GM12891 (cell line): ENCODE measurements at regions not wholly inside any gene's neighbourhood (a gene's known extent, or its start where the extent isn't known, plus 50 kb on each side); places are given as distances from the start of the nearest gene placed in this dataset.

Experiments
- POLR2A ChIP-seq: IDR thresholded peaks from 2 replicates; pipeline ENCODE4 v1.6.1; 2011; ENCODE audit warnings: low read depth, low read length, control low read depth
- POLR2AphosphoS5 ChIP-seq: IDR thresholded peaks from 2 replicates; pipeline ENCODE4 v1.6.1; 2011; ENCODE audit warnings: low read depth, low read length, control low read depth

DNA sequence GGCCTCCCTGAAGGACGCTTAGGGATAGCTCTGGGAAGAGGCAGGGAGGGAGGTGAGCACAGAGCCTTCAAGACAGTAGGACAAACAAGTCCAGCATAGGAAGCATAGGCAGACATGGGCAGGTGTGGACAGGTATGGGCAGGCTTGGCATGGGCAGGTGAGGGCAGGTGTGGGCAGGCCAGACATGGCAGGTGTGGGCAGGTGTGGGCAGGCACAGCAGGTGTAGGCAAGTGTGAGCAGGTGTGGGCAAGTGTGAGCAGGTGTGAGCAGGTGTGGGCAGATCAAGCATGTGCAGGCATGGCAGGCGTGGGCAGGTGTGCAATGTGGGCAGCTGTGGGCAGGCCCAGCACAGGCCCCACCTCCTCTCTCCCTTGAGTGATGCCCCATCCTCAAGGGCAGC is 148.8 kb upstream of the ZMIZ1 start:
- no peak for TF ChIP-seq POLR2A
- TF ChIP-seq POLR2AphosphoS5, result no peak
